ENCODE measurements at regions not wholly inside any gene's neighbourhood (a gene's known extent, or its start where the extent isn't known, plus 50 kb on each side); places are given as distances from the start of the nearest gene placed in this dataset.

- TF ChIP-seq TAF1 (IDR thresholded peaks at IDR 0.05; ENCODE audit: low read depth) = no peak
- no peak for TF ChIP-seq REST (IDR thresholded peaks at IDR 0.05; ENCODE audit: low read depth)
- no peak for TF ChIP-seq FOXM1 (IDR thresholded peaks at IDR 0.05; ENCODE audit: borderline replicate concordance, low read depth)
- no peak for TF ChIP-seq EP300 (IDR thresholded peaks at IDR 0.05; ENCODE audit: borderline replicate concordance)
- no peak for TF ChIP-seq YY1 (IDR thresholded peaks at IDR 0.05; ENCODE audit: low read depth)
- TF ChIP-seq MAX (IDR thresholded peaks at IDR 0.05) = no peak
- no peak for TF ChIP-seq TCF12 (IDR thresholded peaks at IDR 0.05; ENCODE audit: low read depth)
Measured at GRCh38 chr20:55437798-55438415, 567.4 kb downstream of the CBLN4 start.
